GF-D8 (cell line): ENCODE measurements at regions not wholly inside any gene's neighbourhood (a gene's known extent, or its start where the extent isn't known, plus 50 kb on each side); places are given as distances from the start of the nearest gene placed in this dataset.
"Not testable (repeated sequence)": the region's sequence is repeated elsewhere in the genome, so short reads cannot be mapped to it uniquely, and the experiment has no call there.

Experiments
- DNase-seq: peaks from one replicate; lab custom pipeline; 2025; lab: John Stamatoyannopoulos, UW

- DNase-seq, result no peak
Measured at GRCh38 chr3:102036472-102036871, 187.2 kb downstream of the NFKBIZ start.

GRCh38 chr3:102037209-102037608 is 187.9 kb downstream of the NFKBIZ start:
- no peak for DNase-seq

GRCh38 chr3:102037791-102038190 is 188.5 kb downstream of the NFKBIZ start:
- no peak for DNase-seq

- no peak for DNase-seq
Measured at GRCh38 chr3:102038477-102039142, 189.3 kb downstream of the NFKBIZ start.

GRCh38 chr3:102040144-102040543 is 190.8 kb downstream of the NFKBIZ start:
- not testable (repeated sequence) for DNase-seq

- no peak for DNase-seq
Measured at GRCh38 chr3:102053375-102053989, 204.2 kb downstream of the NFKBIZ start.

- no peak for DNase-seq
Measured at GRCh38 chr3:102054543-102055080, 205.3 kb downstream of the NFKBIZ start.

- no peak for DNase-seq
Measured at GRCh38 chr3:102057781-102058421, 208.6 kb downstream of the NFKBIZ start.

GRCh38 chr3:102059145-102059943 is 210.0 kb downstream of the NFKBIZ start:
- no peak for DNase-seq

- DNase-seq, result no peak
Measured at GRCh38 chr3:102060814-102061213, 211.5 kb downstream of the NFKBIZ start.

- no peak for DNase-seq
Measured at GRCh38 chr3:102063572-102063971, 214.3 kb downstream of the NFKBIZ start.

GRCh38 chr3:102066470-102066869 is 217.2 kb downstream of the NFKBIZ start:
- no peak for DNase-seq

GRCh38 chr3:102068327-102068726 is 219.0 kb downstream of the NFKBIZ start:
- DNase-seq, result no peak

GRCh38 chr3:102068736-102069135 is 219.4 kb downstream of the NFKBIZ start:
- DNase-seq, result no peak

- no peak for DNase-seq
Measured at GRCh38 chr3:102069211-102069662, 219.9 kb downstream of the NFKBIZ start.

GRCh38 chr3:102074946-102075345 is 225.6 kb downstream of the NFKBIZ start:
- no peak for DNase-seq

GRCh38 chr3:102078401-102078800 is 229.1 kb downstream of the NFKBIZ start:
- DNase-seq, result no peak

- no peak for DNase-seq
Measured at GRCh38 chr3:102078854-102079808, 229.8 kb downstream of the NFKBIZ start.

- no peak for DNase-seq
Measured at GRCh38 chr3:102079809-102080197, 230.5 kb downstream of the NFKBIZ start.

- DNase-seq, result no peak
Measured at GRCh38 chr3:102081572-102082289, 232.4 kb downstream of the NFKBIZ start.
